Thyroid gland (tissue), 4 donors: ENCODE measurements at regions not wholly inside any gene's neighbourhood (a gene's known extent, or its start where the extent isn't known, plus 50 kb on each side); places are given as distances from the start of the nearest gene placed in this dataset.

Experiments used
- CTCF ChIP-seq, 6 experiments: fragments of 200-600 bp in 3 of 6; fragments of 450-650 bp in 3 of 6; sonication (generic) in 3 of 6; IDR thresholded peaks; one replicate each; pipeline ENCODE4 v1.5.1; 2016 to 2019; ENCODE audit warnings: antibody characterized with exemption in 6 of 6, mild to moderate bottlenecking in 2 of 6, inconsistent platforms in 1 of 6, moderate library complexity in 1 of 6
- POLR2A ChIP-seq, 2 donors: fragments of 450-650 bp; IDR thresholded peaks; one replicate each; pipeline ENCODE4 v1.6.1; 2017; ENCODE audit warnings: antibody characterized with exemption in 2 of 2, mild to moderate bottlenecking in 2 of 2, moderate library complexity in 1 of 2

- TF ChIP-seq POLR2A (IDR thresholded peaks at IDR 0.05) (no peak), CTCF (IDR thresholded peaks at IDR 0.05) (no peak)
Observed at GRCh38 chr13:86585835-86586234, 786.6 kb upstream of the SLITRK6 start.
